ENCODE measurements at regions not wholly inside any gene's neighbourhood (a gene's known extent, or its start where the extent isn't known, plus 50 kb on each side); places are given as distances from the start of the nearest gene placed in this dataset.

DNA sequence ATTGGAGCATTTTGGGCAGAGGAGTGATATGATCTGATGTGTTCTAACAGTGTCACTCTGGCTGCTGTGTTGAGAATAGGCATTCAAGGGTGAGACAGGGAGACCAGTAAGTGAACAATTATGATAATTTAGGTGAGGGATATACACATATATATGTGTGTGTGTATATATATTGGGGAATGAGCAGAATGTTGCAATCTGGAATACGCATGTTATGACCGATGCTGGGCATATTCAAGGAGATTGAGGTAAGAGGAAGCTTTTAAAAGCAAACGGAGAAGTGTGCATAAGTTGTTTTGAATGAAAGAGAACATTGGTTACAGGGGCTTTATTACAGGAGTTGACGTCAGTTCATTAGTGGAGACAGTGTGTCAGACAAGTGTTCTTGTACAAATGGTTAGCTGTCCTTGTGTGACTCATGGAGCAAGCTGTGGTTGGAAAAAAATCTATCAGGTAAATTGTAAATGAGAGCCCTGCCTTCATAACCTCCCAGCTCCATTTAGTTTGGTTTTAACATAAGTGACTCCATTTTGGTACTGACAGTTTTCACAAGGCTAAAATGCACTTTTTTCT, 442.5 kb upstream of the LCORL start:
- 0% methylated on average over 4 of the region's 4 CpGs for WGBS (ENCODE audit: low lambda C conversion rate)
- no peak for DNase-seq (ENCODE audit: low spot score)
- intact Hi-C loops (cut with micrococcal nuclease; ENCODE audit: unreplicated experiment), result no loop called here
- in situ Hi-C loops (cut with HindIII; ENCODE audit: extremely low pct_ligation_motif_present, low pct_unique_long_range_greater_than_20kb), result no loop called here
- Histone ChIP-seq H4K20me1 (ENCODE audit: insufficient read depth, low read length) (no peaks in the 10 kb centered on the region), H3K27ac (ENCODE audit: extremely low read length, insufficient read depth, low read length) (no peak overlapping the region), H3K36me3 (replicated peaks in 1 of 2; ENCODE audit: control insufficient read depth in 1 of 2, insufficient read depth in 2 of 2, low read length in 2 of 2) (no peaks in the 10 kb centered on the region), H2AFZ (ENCODE audit: low read length) (no peak overlapping the region), H3K4me1 (ENCODE audit: insufficient read depth, low read length) (no peaks in the 10 kb centered on the region), H3K4me2 (ENCODE audit: low read depth, low read length) (no peak overlapping the region), H3K27me3 (ENCODE audit: control insufficient read depth in 1 of 2, insufficient read depth in 2 of 2, low read length in 2 of 2) (no peaks in the 10 kb centered on the region), H3K9ac (ENCODE audit: insufficient read depth, low read depth, low read length) (no peak overlapping the region), H3K9me3 (ENCODE audit: low read length) (no peaks in the 10 kb centered on the region; the same call in 1 of the 2 replicates), H3K4me3 (replicated peaks in 1 of 3; ENCODE audit: insufficient read depth in 1 of 3, low read depth in 2 of 3, low read length in 3 of 3) (no peak overlapping the region), H3K79me2 (ENCODE audit: insufficient read depth, low read length) (no peaks in the 10 kb centered on the region)
- no peak for FAIRE-seq
- ChIA-PET POLR2A (no interaction called here), CTCF (ENCODE audit: low intra/inter-chr PET ratio, low total read pairs) (no interaction called here)
- no peak for ATAC-seq
- TF ChIP-seq HOXA7 (CRISPR knock-in tag; IDR thresholded peaks at IDR 0.05), result no peak
- TF ChIP-seq ZNF24 (IDR thresholded peaks at IDR 0.05), result no peak
- TF ChIP-seq MBNL3 (CRISPR knock-in tag; conservative IDR thresholded peaks at IDR 0.05), result no peak
- TF ChIP-seq ASH2L (IDR thresholded peaks at IDR 0.05; ENCODE audit: insufficient read length, low read depth, low read length), result no peak
- TF ChIP-seq AKAP8 (CRISPR knock-in tag; IDR thresholded peaks at IDR 0.05), result no peak
- TF ChIP-seq, protein P1, sequence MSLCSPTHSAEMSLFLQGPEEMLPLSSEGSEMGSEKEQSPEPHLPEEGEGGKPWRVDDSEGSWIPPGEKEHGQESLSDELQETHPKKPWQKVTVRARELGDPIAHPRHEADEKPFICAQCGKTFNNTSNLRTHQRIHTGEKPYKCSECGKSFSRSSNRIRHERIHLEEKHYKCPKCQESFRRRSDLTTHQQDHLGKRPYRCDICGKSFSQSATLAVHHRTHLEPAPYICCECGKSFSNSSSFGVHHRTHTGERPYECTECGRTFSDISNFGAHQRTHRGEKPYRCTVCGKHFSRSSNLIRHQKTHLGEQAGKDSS (CRISPR knock-in tag; IDR thresholded peaks at IDR 0.05; ENCODE audit: borderline replicate concordance, low read depth), result no peak
- TF ChIP-seq NR1H2 (CRISPR knock-in tag; IDR thresholded peaks at IDR 0.05; ENCODE audit: borderline replicate concordance, low read depth), result no peak
- no peak for TF ChIP-seq ZNF263 (CRISPR knock-in tag; IDR thresholded peaks at IDR 0.05)
- TF ChIP-seq, protein P2, sequence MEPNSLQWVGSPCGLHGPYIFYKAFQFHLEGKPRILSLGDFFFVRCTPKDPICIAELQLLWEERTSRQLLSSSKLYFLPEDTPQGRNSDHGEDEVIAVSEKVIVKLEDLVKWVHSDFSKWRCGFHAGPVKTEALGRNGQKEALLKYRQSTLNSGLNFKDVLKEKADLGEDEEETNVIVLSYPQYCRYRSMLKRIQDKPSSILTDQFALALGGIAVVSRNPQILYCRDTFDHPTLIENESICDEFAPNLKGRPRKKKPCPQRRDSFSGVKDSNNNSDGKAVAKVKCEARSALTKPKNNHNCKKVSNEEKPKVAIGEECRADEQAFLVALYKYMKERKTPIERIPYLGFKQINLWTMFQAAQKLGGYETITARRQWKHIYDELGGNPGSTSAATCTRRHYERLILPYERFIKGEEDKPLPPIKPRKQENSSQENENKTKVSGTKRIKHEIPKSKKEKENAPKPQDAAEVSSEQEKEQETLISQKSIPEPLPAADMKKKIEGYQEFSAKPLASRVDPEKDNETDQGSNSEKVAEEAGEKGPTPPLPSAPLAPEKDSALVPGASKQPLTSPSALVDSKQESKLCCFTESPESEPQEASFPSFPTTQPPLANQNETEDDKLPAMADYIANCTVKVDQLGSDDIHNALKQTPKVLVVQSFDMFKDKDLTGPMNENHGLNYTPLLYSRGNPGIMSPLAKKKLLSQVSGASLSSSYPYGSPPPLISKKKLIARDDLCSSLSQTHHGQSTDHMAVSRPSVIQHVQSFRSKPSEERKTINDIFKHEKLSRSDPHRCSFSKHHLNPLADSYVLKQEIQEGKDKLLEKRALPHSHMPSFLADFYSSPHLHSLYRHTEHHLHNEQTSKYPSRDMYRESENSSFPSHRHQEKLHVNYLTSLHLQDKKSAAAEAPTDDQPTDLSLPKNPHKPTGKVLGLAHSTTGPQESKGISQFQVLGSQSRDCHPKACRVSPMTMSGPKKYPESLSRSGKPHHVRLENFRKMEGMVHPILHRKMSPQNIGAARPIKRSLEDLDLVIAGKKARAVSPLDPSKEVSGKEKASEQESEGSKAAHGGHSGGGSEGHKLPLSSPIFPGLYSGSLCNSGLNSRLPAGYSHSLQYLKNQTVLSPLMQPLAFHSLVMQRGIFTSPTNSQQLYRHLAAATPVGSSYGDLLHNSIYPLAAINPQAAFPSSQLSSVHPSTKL (CRISPR knock-in tag; IDR thresholded peaks at IDR 0.05), result no peak
- no TSS peak for BruUV-seq (replicated peaks)

All from HepG2 (cell line).